Keratinocyte (primary cell): ENCODE measurements at regions not wholly inside any gene's neighbourhood (a gene's known extent, or its start where the extent isn't known, plus 50 kb on each side); places are given as distances from the start of the nearest gene placed in this dataset.

ENCODE experiments used
- CTCF ChIP-seq, 3 experiments: IDR thresholded peaks in 1 of 3; conservative IDR thresholded peaks in 1 of 3; optimal IDR thresholded peaks in 1 of 3; 2 replicates in 2 of 3; 3 replicates in 1 of 3; pipeline versions ENCODE3 to v1.5.1; 2011; ENCODE audit warnings: low read length in 3 of 3, mild to moderate bottlenecking in 3 of 3, moderate library complexity in 2 of 3, control low read depth in 1 of 3, inconsistent platforms in 1 of 3; ENCODE audit not compliant: insufficient read depth in 2 of 3; ENCODE audit errors: extremely low read depth in 1 of 3
- EZH2 ChIP-seq: IDR thresholded peaks from one replicate; pipeline ENCODE4 v1.6.1; 2012; ENCODE audit warnings: inconsistent platforms, mild to moderate bottlenecking, low read length, moderate library complexity

- TF ChIP-seq CTCF (optimal IDR thresholded peaks at IDR 0.05 in 1 of 3, IDR thresholded peaks at IDR 0.05 in 1 of 3, conservative IDR thresholded peaks at IDR 0.05 in 1 of 3; ENCODE audit: extremely low read depth in 1 of 3, insufficient read depth in 2 of 3, low read length in 3 of 3) (no peak), EZH2 (no peak)
Measured at GRCh38 chr6:130679684-130680083, 147.5 kb upstream of the SMLR1 start.
